Thyroid gland (tissue), 4 donors: ENCODE measurements at regions not wholly inside any gene's neighbourhood (a gene's known extent, or its start where the extent isn't known, plus 50 kb on each side); places are given as distances from the start of the nearest gene placed in this dataset.

Experiments used
- CTCF ChIP-seq, 6 experiments: fragments of 200-600 bp in 3 of 6; fragments of 450-650 bp in 3 of 6; sonication (generic) in 3 of 6; IDR thresholded peaks; one replicate each; pipeline ENCODE4 v1.5.1; 2016 to 2019; ENCODE audit warnings: antibody characterized with exemption in 6 of 6, mild to moderate bottlenecking in 2 of 6, inconsistent platforms in 1 of 6, moderate library complexity in 1 of 6
- POLR2A ChIP-seq, 2 donors: fragments of 450-650 bp; IDR thresholded peaks; one replicate each; pipeline ENCODE4 v1.6.1; 2017; ENCODE audit warnings: antibody characterized with exemption in 2 of 2, mild to moderate bottlenecking in 2 of 2, moderate library complexity in 1 of 2

- TF ChIP-seq CTCF (IDR thresholded peaks at IDR 0.05), result no peak
- no peak for TF ChIP-seq POLR2A (IDR thresholded peaks at IDR 0.05)
Observed at GRCh38 chr11:45026835-45027234, 76.2 kb upstream of the TP53I11 start.
